H9 (cell line): ENCODE measurements at regions not wholly inside any gene's neighbourhood (a gene's known extent, or its start where the extent isn't known, plus 50 kb on each side); places are given as distances from the start of the nearest gene placed in this dataset.

Source experiments
- DNase-seq: peaks from one replicate; pipeline ENCODE4 v3.0.0-alpha.2; 2017
- H2AFZ ChIP-seq: one replicate; pipeline ENCODE4 v1.6.1; 2013; ENCODE audit warnings: mild to moderate bottlenecking, low read length, control low read depth, moderate library complexity
- H2AK5ac ChIP-seq: 2 replicates; pipeline ENCODE4 v1.6.1; 2013; ENCODE audit warnings: low read length, control low read depth, mixed read lengths; ENCODE audit not compliant: insufficient read length
- H2BK120ac ChIP-seq: one replicate; pipeline ENCODE4 v1.6.1; 2013; ENCODE audit warnings: low read depth, mild to moderate bottlenecking, low read length, control low read depth, inconsistent platforms; ENCODE audit not compliant: poor library complexity, severe bottlenecking
- H2BK12ac ChIP-seq: 2 replicates; pipeline ENCODE4 v1.6.1; 2013; ENCODE audit warnings: low read length, control low read depth, mixed read lengths, low read depth; ENCODE audit not compliant: insufficient read length
- H2BK15ac ChIP-seq: 2 replicates; pipeline ENCODE4 v1.6.1; 2013; ENCODE audit warnings: low read depth, low read length, control low read depth
- H2BK20ac ChIP-seq: one replicate; pipeline ENCODE4 v1.6.1; 2013; ENCODE audit warnings: low read depth, mild to moderate bottlenecking, low read length, control low read depth, inconsistent platforms; ENCODE audit not compliant: poor library complexity, severe bottlenecking
- H2BK5ac ChIP-seq: 2 replicates; pipeline ENCODE4 v1.6.1; 2013; ENCODE audit warnings: low read length, control low read depth, mixed read lengths; ENCODE audit not compliant: insufficient read length
- H3K14ac ChIP-seq: 2 replicates; pipeline ENCODE4 v1.6.1; 2013; ENCODE audit warnings: low read length, control low read depth; ENCODE audit not compliant: insufficient read depth
- H3K18ac ChIP-seq: 2 replicates; pipeline ENCODE4 v1.6.1; 2013; ENCODE audit warnings: low read depth, mild to moderate bottlenecking, mixed read lengths, low read length, control low read depth; ENCODE audit not compliant: insufficient read length
- H3K23ac ChIP-seq: 2 replicates; pipeline ENCODE4 v1.6.1; 2013; ENCODE audit warnings: low read length, control low read depth, mixed read lengths, low read depth; ENCODE audit not compliant: insufficient read length
- H3K23me2 ChIP-seq: 2 replicates; pipeline ENCODE4 v1.6.1; 2013; ENCODE audit warnings: low read depth, mild to moderate bottlenecking, mixed read lengths, low read length, control low read depth; ENCODE audit not compliant: insufficient read length, poor library complexity, severe bottlenecking
- H3K27ac ChIP-seq: 2 replicates; pipeline ENCODE4 v1.5.1; 2013; ENCODE audit warnings: low read length, control low read depth, mixed read lengths, low read depth; ENCODE audit not compliant: insufficient read length
- H3K27me3 ChIP-seq: 2 replicates; pipeline ENCODE4 v1.6.1; 2013; ENCODE audit warnings: low read length, control low read depth, inconsistent platforms; ENCODE audit not compliant: insufficient read depth
- H3K4ac ChIP-seq: 2 replicates; pipeline ENCODE4 v1.6.1; 2013; ENCODE audit warnings: low read depth, mild to moderate bottlenecking, control low read depth, inconsistent platforms, low read length, moderate library complexity
- H3K4me1 ChIP-seq: 2 replicates; pipeline ENCODE4 v1.6.1; 2013; ENCODE audit warnings: low read length, control low read depth, inconsistent platforms; ENCODE audit not compliant: insufficient read depth
- H3K4me2 ChIP-seq: 2 replicates; pipeline ENCODE4 v1.6.1; 2013; ENCODE audit warnings: low read length, control low read depth, mixed read lengths; ENCODE audit not compliant: insufficient read length, insufficient read depth
- H3K56ac ChIP-seq: 2 replicates; pipeline ENCODE4 v1.6.1; 2013; ENCODE audit warnings: low read depth, mild to moderate bottlenecking, mixed read lengths, low read length, control low read depth; ENCODE audit not compliant: insufficient read length
- H3K79me1 ChIP-seq: 2 replicates; pipeline ENCODE4 v1.6.1; 2013; ENCODE audit warnings: low read depth, mild to moderate bottlenecking, moderate library complexity, low read length, control low read depth, inconsistent platforms; ENCODE audit not compliant: insufficient read depth, poor library complexity, severe bottlenecking
- H3K79me2 ChIP-seq: 2 replicates; pipeline ENCODE4 v1.6.1; 2013; ENCODE audit warnings: low read length, control low read depth, inconsistent platforms; ENCODE audit not compliant: insufficient read depth
- H3K9ac ChIP-seq: 2 replicates; pipeline ENCODE4 v1.6.1; 2013; ENCODE audit warnings: low read length, control low read depth, mixed read lengths; ENCODE audit not compliant: insufficient read length; ENCODE audit errors: extremely low read depth
- H3K9me3 ChIP-seq: one replicate; pipeline ENCODE4 v1.6.1; 2013; ENCODE audit warnings: low read depth, low read length, inconsistent platforms; ENCODE audit not compliant: control insufficient read depth
- H3T11ph ChIP-seq: one replicate; pipeline ENCODE4 v1.6.1; 2013; ENCODE audit warnings: mild to moderate bottlenecking, low read length, control low read depth, inconsistent platforms
- H4K20me1 ChIP-seq: one replicate; pipeline ENCODE4 v1.6.1; 2013; ENCODE audit not compliant: control insufficient read depth, insufficient read length, insufficient read depth
- H4K5ac ChIP-seq: 2 replicates; pipeline ENCODE4 v1.6.1; 2013; ENCODE audit warnings: low read depth, mild to moderate bottlenecking, mixed read lengths, low read length, control low read depth; ENCODE audit not compliant: insufficient read length
- H4K8ac ChIP-seq: replicated peaks from 2 replicates; pipeline ENCODE4 v1.6.1; 2013; ENCODE audit warnings: low read length, control low read depth, mixed read lengths, low read depth; ENCODE audit not compliant: insufficient read length
- H4K91ac ChIP-seq: 2 replicates; pipeline ENCODE4 v1.6.1; 2013; ENCODE audit warnings: low read depth, mild to moderate bottlenecking, moderate library complexity, mixed read lengths, low read length, control low read depth; ENCODE audit not compliant: insufficient read length
- H3K27ac Mint-ChIP-seq, 3 experiments: 2 replicates in 2 of 3; 3 replicates in 1 of 3; pipeline ENCODE4 v1.8.0; 2020 to 2021; ENCODE audit warnings: mixed read lengths in 3 of 3, mild to moderate bottlenecking in 1 of 3, moderate library complexity in 1 of 3
- H3K27me3 Mint-ChIP-seq: 2 replicates; pipeline ENCODE4 v1.8.0; 2021; ENCODE audit warnings: low read depth, mild to moderate bottlenecking, moderate library complexity, mixed read lengths
- H3K36me3 Mint-ChIP-seq, 3 experiments: 2 replicates in 2 of 3; 3 replicates in 1 of 3; pipeline ENCODE4 v1.8.0; 2020 to 2021; ENCODE audit warnings: low read depth in 3 of 3, mixed read lengths in 3 of 3; ENCODE audit not compliant: insufficient read depth in 1 of 3
- H3K4me1 Mint-ChIP-seq, 2 experiments: 2 replicates each; pipeline ENCODE4 v1.8.0; 2020; ENCODE audit warnings: mixed read lengths in 2 of 2
- H3K4me3 Mint-ChIP-seq, 2 experiments: 2 replicates in 1 of 2; 3 replicates in 1 of 2; pipeline ENCODE4 v1.8.0; 2020 to 2021; ENCODE audit warnings: mild to moderate bottlenecking in 2 of 2, mixed read lengths in 2 of 2, moderate library complexity in 1 of 2
- H3K9me3 Mint-ChIP-seq, 2 experiments: 2 replicates in 1 of 2; 3 replicates in 1 of 2; pipeline ENCODE4 v1.8.0; 2020; ENCODE audit warnings: mild to moderate bottlenecking in 2 of 2, mixed read lengths in 2 of 2, moderate library complexity in 1 of 2
- CTCF ChIP-seq: fragments of 200-600 bp; sonication (generic); conservative IDR thresholded peaks from 3 replicates; pipeline ENCODE4 v1.8.0; 2021; ENCODE audit warnings: antibody characterized with exemption, mild to moderate bottlenecking
- WGBS: extraction: QIAGEN DNeasy Blood & Tissue Kit; methylation state at CpG from one replicate; pipeline ENCODE4 v1.1.7; 2013; ENCODE audit warnings: missing lambda C conversion rate, low lambda C conversion rate, mixed read lengths; ENCODE audit not compliant: insufficient read length; ENCODE audit errors: extremely low coverage; 5-methylcytosine and 5-hydroxymethylcytosine counted together

GRCh38 chr12:75651342-75651695 is 139.9 kb upstream of the KRR1 start:
- H3K36me3 Mint-ChIP-seq, result no peaks in the 10 kb centered on the region
- no peaks in the 10 kb centered on the region for H4K20me1 ChIP-seq
- H3K23ac ChIP-seq, result no peak overlapping the region
- no peak overlapping the region for H2BK20ac ChIP-seq
- no peak overlapping the region for H4K5ac ChIP-seq
- H3K9ac ChIP-seq, result no peak overlapping the region
- no CpG with 5 or more reads among the region's 2 CpGs for WGBS
- H3K18ac ChIP-seq, result no peak overlapping the region
- no peak overlapping the region for H4K8ac ChIP-seq
- H3K4me1 ChIP-seq, result no peaks in the 10 kb centered on the region; the same call in 1 of the 2 replicates
- H3K4me2 ChIP-seq, result no peak overlapping the region
- no peak overlapping the region for H3K14ac ChIP-seq
- H3T11ph ChIP-seq, result no peak overlapping the region
- H2BK5ac ChIP-seq, result no peak overlapping the region
- no peaks in the 10 kb centered on the region for H3K27me3 Mint-ChIP-seq
- H3K4ac ChIP-seq, result no peak overlapping the region
- no peak overlapping the region for H2BK120ac ChIP-seq
- DNase-seq, result no peak
- no peaks in the 10 kb centered on the region for H3K79me2 ChIP-seq
- H2AK5ac ChIP-seq, result no peak overlapping the region
- no peak overlapping the region for H2AFZ ChIP-seq
- no peak overlapping the region for H3K27ac Mint-ChIP-seq
- no peak overlapping the region for H3K27ac ChIP-seq
- no peaks in the 10 kb centered on the region; a peak in 1 of 5 replicates for H3K9me3 Mint-ChIP-seq
- no peaks in the 10 kb centered on the region for H3K9me3 ChIP-seq
- H3K27me3 ChIP-seq, result no peaks in the 10 kb centered on the region
- no peaks in the 10 kb centered on the region for H3K79me1 ChIP-seq
- peaks cover 6 to 13% of the 10 kb centered on the region in 2 experiments; a peak in 2 of 4 replicates for H3K4me1 Mint-ChIP-seq
- no peak overlapping the region for H4K91ac ChIP-seq
- no peak overlapping the region for H2BK15ac ChIP-seq
- H2BK12ac ChIP-seq, result no peak overlapping the region
- H3K4me3 Mint-ChIP-seq, result no peak overlapping the region
- no peaks in the 10 kb centered on the region for H3K23me2 ChIP-seq
- no peak for TF ChIP-seq CTCF
- no peak overlapping the region for H3K56ac ChIP-seq
